Osteocyte (in vitro differentiated cells): ENCODE measurements at regions not wholly inside any gene's neighbourhood (a gene's known extent, or its start where the extent isn't known, plus 50 kb on each side); places are given as distances from the start of the nearest gene placed in this dataset.

Source experiments
- DNase-seq: peaks from one replicate; pipeline ENCODE4 v3.0.0; 2021; ENCODE audit warnings: mixed read lengths; ENCODE audit not compliant: unreplicated experiment; ENCODE audit errors: extremely low spot score
- H3K27ac Mint-ChIP-seq: one replicate; pipeline ENCODE4 v1.8.0; 2021; ENCODE audit warnings: mild to moderate bottlenecking, mixed read lengths; ENCODE audit not compliant: unreplicated experiment
- H3K27me3 Mint-ChIP-seq: one replicate; pipeline ENCODE4 v1.8.0; 2021; ENCODE audit warnings: mixed read lengths; ENCODE audit not compliant: unreplicated experiment
- H3K36me3 Mint-ChIP-seq: one replicate; pipeline ENCODE4 v1.8.0; 2021; ENCODE audit warnings: mixed read lengths; ENCODE audit not compliant: unreplicated experiment
- H3K4me1 Mint-ChIP-seq: one replicate; pipeline ENCODE4 v1.8.0; 2021; ENCODE audit warnings: mixed read lengths; ENCODE audit not compliant: unreplicated experiment
- H3K4me3 Mint-ChIP-seq: one replicate; pipeline ENCODE4 v1.8.0; 2021; ENCODE audit warnings: mild to moderate bottlenecking, moderate library complexity, mixed read lengths; ENCODE audit not compliant: unreplicated experiment
- H3K9me3 Mint-ChIP-seq: one replicate; pipeline ENCODE4 v1.8.0; 2021; ENCODE audit warnings: mixed read lengths; ENCODE audit not compliant: unreplicated experiment
- TF ChIP-seq, protein P1 (sequence below): fragments of 200-600 bp; sonication (generic); IDR thresholded peaks from 2 replicates; pipeline ENCODE4 v1.5.0; 2021; ENCODE audit warnings: antibody characterized with exemption, mild to moderate bottlenecking, moderate library complexity

DNA sequence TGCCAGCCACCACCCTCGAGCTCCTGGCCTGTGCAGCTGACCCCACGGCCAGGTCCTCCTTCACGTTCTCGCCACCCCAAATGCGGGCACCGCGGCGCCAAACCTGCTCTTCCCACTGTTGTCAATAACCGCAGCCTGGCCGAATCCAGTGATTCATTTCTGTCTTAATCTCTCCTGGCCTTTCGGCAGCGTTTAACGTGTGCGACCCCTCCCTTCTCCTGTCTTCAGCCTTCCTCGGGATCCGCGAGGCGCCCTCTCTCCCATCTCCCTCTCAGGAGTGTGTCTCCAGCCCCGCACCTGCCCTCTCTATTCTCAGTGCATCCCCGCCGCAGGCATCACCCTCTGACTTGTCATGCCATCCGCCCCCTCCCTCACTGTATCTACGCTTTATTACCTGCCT, 91.4 kb downstream of the THBS2 start:
- Mint-ChIP-seq H3K9me3 (no peaks in the 10 kb centered on the region), H3K36me3 (peaks cover 12% of the 10 kb centered on the region), H3K27ac (peak overlapping the region; percentile 94), H3K4me3 (peak overlapping the region; percentile 36), H3K27me3 (no peaks in the 10 kb centered on the region), H3K4me1 (peaks cover 63% of the 10 kb centered on the region)
- DNase-seq = no peak
- TF ChIP-seq, protein P1, sequence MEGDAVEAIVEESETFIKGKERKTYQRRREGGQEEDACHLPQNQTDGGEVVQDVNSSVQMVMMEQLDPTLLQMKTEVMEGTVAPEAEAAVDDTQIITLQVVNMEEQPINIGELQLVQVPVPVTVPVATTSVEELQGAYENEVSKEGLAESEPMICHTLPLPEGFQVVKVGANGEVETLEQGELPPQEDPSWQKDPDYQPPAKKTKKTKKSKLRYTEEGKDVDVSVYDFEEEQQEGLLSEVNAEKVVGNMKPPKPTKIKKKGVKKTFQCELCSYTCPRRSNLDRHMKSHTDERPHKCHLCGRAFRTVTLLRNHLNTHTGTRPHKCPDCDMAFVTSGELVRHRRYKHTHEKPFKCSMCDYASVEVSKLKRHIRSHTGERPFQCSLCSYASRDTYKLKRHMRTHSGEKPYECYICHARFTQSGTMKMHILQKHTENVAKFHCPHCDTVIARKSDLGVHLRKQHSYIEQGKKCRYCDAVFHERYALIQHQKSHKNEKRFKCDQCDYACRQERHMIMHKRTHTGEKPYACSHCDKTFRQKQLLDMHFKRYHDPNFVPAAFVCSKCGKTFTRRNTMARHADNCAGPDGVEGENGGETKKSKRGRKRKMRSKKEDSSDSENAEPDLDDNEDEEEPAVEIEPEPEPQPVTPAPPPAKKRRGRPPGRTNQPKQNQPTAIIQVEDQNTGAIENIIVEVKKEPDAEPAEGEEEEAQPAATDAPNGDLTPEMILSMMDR = no peak

DNA sequence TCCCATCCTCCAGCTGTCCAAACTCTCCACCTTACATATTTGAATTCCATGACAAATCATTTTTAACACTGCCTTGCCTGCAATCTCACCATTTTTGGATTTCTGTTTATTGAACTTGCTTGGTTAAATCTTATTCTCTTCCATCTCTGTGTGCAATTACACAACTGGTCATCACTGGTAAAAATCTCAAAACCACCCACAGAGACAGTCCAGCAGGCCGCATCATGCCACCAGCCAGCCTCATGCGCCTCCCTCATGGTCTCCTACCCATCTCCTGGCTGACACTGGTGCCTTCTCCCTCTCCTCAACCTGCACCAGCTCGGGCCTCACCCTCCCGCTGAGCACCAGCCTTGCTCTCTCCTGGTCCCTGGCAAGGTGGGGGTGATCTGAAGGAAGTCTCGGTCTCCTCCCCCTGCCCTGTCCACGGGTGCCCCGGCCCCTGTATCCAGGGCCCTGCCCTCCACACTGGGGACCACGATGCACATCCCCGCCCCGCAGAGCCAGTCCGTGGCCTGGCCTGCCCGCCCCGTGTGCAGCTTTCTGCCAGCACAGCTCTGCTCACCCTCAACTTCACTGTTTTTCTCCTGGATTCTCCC, 92.0 kb downstream of the THBS2 start:
- Mint-ChIP-seq H3K36me3 (peaks cover 13% of the 10 kb centered on the region), H3K27ac (peak overlapping the region; percentile 94), H3K27me3 (no peaks in the 10 kb centered on the region), H3K4me1 (peaks cover 65% of the 10 kb centered on the region), H3K9me3 (no peaks in the 10 kb centered on the region), H3K4me3 (no peak overlapping the region)
- TF ChIP-seq, protein P1 = no peak
- DNase-seq = no peak

DNA sequence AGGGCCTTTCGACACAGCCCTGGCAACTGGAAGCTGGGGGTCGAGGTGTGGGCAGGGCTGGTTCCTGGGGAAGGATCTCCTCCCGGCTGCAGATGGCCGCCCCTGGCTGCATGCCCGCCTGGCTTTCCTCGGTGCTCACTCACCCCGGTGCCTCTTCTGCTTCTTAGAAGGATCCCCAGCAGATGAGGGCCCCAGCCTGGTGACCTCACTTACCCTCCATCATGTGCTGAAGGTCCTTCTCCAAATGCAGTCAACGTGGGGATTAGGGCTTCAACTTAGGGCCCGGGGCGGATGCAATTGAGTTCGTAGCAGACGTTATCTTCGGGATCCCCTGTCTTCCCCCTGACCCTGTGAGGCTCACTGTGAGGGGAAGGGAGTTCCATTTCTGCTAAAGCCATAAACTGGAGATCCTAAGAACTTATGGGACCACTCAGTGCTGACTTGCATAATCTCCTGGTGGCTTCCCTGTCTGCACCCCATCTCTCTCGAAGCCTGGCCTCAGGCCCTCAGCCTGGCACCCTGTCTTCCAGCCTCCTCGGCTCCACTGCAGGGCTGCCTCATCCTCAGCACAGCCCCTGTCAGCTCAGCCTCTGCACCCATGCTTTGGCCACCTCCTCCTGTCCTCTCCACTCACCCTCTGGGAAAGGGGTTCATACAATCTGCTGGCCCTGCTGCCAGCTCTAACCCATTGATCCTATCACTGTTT, 92.6 kb downstream of the THBS2 start:
- Mint-ChIP-seq H3K9me3 (peaks cover under 1% of the 10 kb centered on the region), H3K27ac (peak overlapping the region; percentile 48), H3K27me3 (no peaks in the 10 kb centered on the region), H3K4me3 (no peak overlapping the region), H3K4me1 (peaks cover 58% of the 10 kb centered on the region), H3K36me3 (peaks cover 9% of the 10 kb centered on the region)
- TF ChIP-seq, protein P1 = no peak
- no peak for DNase-seq

DNA sequence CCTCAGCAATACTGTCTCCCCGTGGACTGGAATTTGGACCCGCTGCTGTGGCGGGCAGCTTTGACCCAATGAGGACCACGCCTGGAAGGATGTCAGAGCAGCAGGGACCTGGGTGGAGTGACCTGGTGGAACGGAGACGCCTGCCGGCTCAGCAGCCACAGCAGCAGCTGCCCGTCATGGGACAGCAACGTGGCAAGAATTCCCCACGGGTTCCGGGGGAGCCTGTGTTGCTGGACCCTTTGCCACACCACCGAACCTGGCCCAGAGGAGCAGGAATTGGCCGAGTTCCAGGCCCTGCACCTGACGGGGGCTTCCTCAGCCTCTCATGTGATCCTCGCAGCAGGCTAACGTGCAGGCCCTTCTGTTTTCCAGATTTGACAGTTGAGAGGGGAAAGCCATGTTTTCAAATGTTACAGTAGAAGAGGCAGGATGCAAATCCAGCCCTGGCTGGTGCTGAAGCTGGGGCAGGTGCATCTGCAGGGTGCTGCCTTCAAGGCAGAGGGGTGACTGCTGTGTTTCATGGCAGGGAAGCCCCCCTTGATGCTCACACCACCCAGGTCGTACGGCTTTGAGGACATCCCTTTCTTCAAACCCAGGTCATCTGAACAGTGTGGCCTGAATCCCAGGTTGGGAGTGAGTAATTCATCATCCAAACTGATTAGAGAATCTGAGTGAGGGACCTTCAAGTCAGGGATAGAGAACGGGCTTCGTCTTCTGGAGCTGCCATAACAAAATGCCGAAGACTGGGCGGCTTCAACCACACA, 93.4 kb downstream of the THBS2 start:
- Mint-ChIP-seq H3K27ac (peak overlapping the region; percentile 10), H3K4me3 (no peak overlapping the region), H3K9me3 (peaks cover 5% of the 10 kb centered on the region), H3K27me3 (no peaks in the 10 kb centered on the region), H3K36me3 (peaks cover 13% of the 10 kb centered on the region), H3K4me1 (peaks cover 51% of the 10 kb centered on the region)
- DNase-seq = no peak
- TF ChIP-seq, protein P1 = no peak

DNA sequence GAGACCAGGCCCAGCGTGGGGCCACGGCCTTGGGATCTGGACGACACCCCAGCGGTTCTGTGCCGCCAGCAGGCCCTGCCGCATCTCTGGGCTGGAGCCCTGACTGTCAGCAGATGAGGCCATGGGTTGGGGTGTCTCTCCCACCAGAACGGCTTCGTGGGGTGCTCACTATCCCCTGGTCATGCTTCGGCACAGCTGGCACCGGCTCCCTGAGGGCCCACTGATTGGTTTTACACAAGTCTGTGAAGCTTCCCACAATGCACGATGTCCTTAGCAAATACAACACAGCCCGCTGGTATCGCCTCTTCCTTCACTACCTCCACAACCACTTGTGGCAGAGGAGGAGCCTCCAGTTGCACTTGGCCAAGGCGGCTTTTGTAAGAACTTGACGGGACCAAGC, 94.3 kb downstream of the THBS2 start:
- no peaks in the 10 kb centered on the region for H3K27me3 Mint-ChIP-seq
- H3K4me3 Mint-ChIP-seq = no peak overlapping the region
- TF ChIP-seq, protein P1 = no peak
- peaks cover 45% of the 10 kb centered on the region for H3K4me1 Mint-ChIP-seq
- peaks cover 13% of the 10 kb centered on the region for H3K36me3 Mint-ChIP-seq
- peak overlapping the region; percentile 10 for H3K27ac Mint-ChIP-seq
- DNase-seq = no peak
- H3K9me3 Mint-ChIP-seq = peaks cover 5% of the 10 kb centered on the region
